Activated CD4-positive, alpha-beta T cell treated with anti-CD3 and anti-CD28 coated beads for 36 hours (primary cell): ENCODE measurements at regions not wholly inside any gene's neighbourhood (a gene's known extent, or its start where the extent isn't known, plus 50 kb on each side); places are given as distances from the start of the nearest gene placed in this dataset.

Experiments used
- ATAC-seq: fragments of 200-7000 bp; cut with Tn5 transposase; one replicate; pipeline ENCODE4 v1.10.0; 2021; ENCODE audit warnings: mild to moderate bottlenecking, moderate library complexity
- CTCF ChIA-PET: fragments of 350-600 bp; sonication (Branson Sonifier 250); formaldehyde crosslinking; loops from one replicate; lab custom pipeline; 2021; ENCODE audit warnings: antibody characterized with exemption; lab: Charles Lee
- POLR2A ChIA-PET: fragments of 350-600 bp; sonication (Branson Sonifier 250); formaldehyde crosslinking; loops from one replicate; lab custom pipeline; 2021; ENCODE audit warnings: antibody characterized with exemption, inconsistent platforms; lab: Charles Lee
- DNase-seq: peaks from one replicate; pipeline ENCODE4 v3.0.0-alpha.2; 2020
- H3K27ac Mint-ChIP-seq: one replicate; pipeline ENCODE4 v1.8.0; 2021; ENCODE audit warnings: mixed read lengths
- H3K27me3 Mint-ChIP-seq: one replicate; pipeline ENCODE4 v1.8.0; 2021; ENCODE audit warnings: mixed read lengths
- H3K36me3 Mint-ChIP-seq: one replicate; pipeline ENCODE4 v1.8.0; 2021; ENCODE audit warnings: low read depth, mixed read lengths
- H3K4me1 Mint-ChIP-seq: one replicate; pipeline ENCODE4 v1.8.0; 2021; ENCODE audit warnings: mixed read lengths
- H3K4me3 Mint-ChIP-seq: one replicate; pipeline ENCODE4 v1.8.0; 2021; ENCODE audit warnings: mild to moderate bottlenecking, moderate library complexity, mixed read lengths
- H3K9me3 Mint-ChIP-seq: one replicate; pipeline ENCODE4 v1.8.0; 2021; ENCODE audit warnings: low read depth, mixed read lengths
- intact Hi-C, 2 experiments: fragments of 100-400 bp; cut with DNase I in 1 of 2; cut with micrococcal nuclease in 1 of 2; formaldehyde crosslinking; loops; one replicate each; pipeline versions ENCODE4 v1.14.2 to v1.15.1; 2022 to 2024; cut with DNase I, micrococcal nuclease

GRCh38 chr2:187716301-187716700 is 162.1 kb upstream of the TFPI start:
- CTCF ChIA-PET = no interaction called here
- intact Hi-C loops = no loop called here
- no peaks in the 10 kb centered on the region for H3K36me3 Mint-ChIP-seq
- no peaks in the 10 kb centered on the region for H3K4me1 Mint-ChIP-seq
- no peak overlapping the region for H3K4me3 Mint-ChIP-seq
- ATAC-seq (no peak), DNase-seq (no peak)
- H3K9me3 Mint-ChIP-seq = peaks cover 4% of the 10 kb centered on the region
- POLR2A ChIA-PET = no interaction called here
- H3K27ac Mint-ChIP-seq = no peak overlapping the region
- no peaks in the 10 kb centered on the region for H3K27me3 Mint-ChIP-seq

DNA sequence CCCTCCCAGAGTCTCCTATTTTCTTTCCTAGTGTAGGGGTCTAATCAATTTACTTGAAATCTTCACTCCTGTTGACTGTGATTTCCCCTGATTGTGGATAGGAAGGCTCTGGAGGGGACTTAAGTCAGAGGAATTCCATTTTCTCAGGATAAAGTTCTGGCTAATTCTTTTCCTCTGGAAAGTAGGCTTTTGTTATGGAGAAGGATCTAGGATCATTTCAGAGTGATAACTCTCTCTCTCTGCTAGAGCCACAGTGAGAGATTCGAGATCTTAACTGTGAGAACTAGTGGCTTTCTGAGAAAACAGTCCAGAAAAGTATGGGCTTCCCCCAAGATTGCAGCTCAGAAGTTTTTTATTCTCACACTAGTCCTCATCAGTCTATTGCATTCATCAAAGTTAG is 163.9 kb upstream of the TFPI start:
- Mint-ChIP-seq H3K4me3 (no peak overlapping the region), H3K4me1 (no peaks in the 10 kb centered on the region), H3K27me3 (no peaks in the 10 kb centered on the region), H3K36me3 (no peaks in the 10 kb centered on the region), H3K9me3 (peaks cover 4% of the 10 kb centered on the region), H3K27ac (no peak overlapping the region)
- ATAC-seq (no peak), DNase-seq (no peak)
- intact Hi-C loops = no loop called here
- CTCF ChIA-PET = no interaction called here
- POLR2A ChIA-PET = interaction anchor here (0.7 kb wide), 1 partner anchor 24 kb away, joined by 3 read pairs; no protein-coding TSS in a partner anchor

DNA sequence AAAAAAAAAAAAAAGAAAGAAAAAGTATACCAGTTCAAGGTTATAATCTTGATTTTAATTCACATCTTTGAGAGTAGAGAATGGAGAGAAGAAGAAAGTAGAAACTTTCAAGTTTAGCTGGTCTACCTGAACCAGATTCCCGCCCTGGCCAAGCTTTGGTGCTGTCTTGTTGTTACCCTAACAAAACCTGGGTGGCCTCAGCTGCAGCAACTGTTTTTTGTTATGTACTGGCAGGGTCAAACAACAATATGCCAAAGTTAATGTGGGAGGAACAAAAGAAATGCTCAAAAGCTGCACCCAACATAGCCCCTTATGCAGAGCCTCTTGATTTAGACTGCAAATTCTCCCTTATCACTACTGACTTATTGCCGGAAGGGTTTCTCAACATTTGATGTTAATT is 165.3 kb upstream of the TFPI start:
- Mint-ChIP-seq H3K27me3 (no peaks in the 10 kb centered on the region), H3K4me1 (no peaks in the 10 kb centered on the region), H3K9me3 (peaks cover 4% of the 10 kb centered on the region), H3K27ac (no peak overlapping the region), H3K4me3 (no peak overlapping the region), H3K36me3 (no peaks in the 10 kb centered on the region)
- intact Hi-C loops = no loop called here
- CTCF ChIA-PET = no interaction called here
- DNase-seq (no peak), ATAC-seq (no peak)
- POLR2A ChIA-PET = no interaction called here

DNA sequence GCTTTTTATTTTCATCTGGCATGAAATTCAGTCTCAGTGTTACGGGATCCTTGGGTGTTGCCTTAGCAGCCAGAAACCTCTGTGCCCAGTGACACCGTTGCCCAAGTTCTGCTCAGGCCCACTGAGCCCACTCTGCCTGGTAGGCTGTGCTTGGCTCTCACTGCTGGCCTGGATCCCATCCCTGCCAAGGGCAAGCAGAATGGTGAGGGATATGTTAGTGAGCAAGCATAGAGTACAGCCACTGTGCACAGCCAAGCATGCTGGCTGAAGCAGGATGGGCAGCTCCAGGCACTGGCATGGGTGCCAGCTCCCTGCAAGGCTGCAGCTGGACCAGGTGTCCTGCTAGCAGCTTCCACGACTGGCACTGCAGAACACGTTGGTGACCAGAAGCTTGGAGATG is 194.7 kb upstream of the TFPI start:
- no peaks in the 10 kb centered on the region for H3K36me3 Mint-ChIP-seq
- POLR2A ChIA-PET = no interaction called here
- H3K27me3 Mint-ChIP-seq = no peaks in the 10 kb centered on the region
- no peaks in the 10 kb centered on the region for H3K9me3 Mint-ChIP-seq
- intact Hi-C loops = no loop called here
- DNase-seq (no peak), ATAC-seq (no peak)
- no peak overlapping the region for H3K4me3 Mint-ChIP-seq
- no peaks in the 10 kb centered on the region for H3K4me1 Mint-ChIP-seq
- CTCF ChIA-PET = interaction anchor here (0.8 to 1.5 kb wide), 3 partner anchors 11 to 243 kb away, joined by 3 to 4 read pairs (median 3); no protein-coding TSS in a partner anchor
- no peak overlapping the region for H3K27ac Mint-ChIP-seq

- Mint-ChIP-seq H3K9me3 (no peaks in the 10 kb centered on the region), H3K36me3 (no peaks in the 10 kb centered on the region), H3K27ac (no peak overlapping the region), H3K4me1 (no peaks in the 10 kb centered on the region), H3K4me3 (no peak overlapping the region), H3K27me3 (no peaks in the 10 kb centered on the region)
- ChIA-PET POLR2A (no interaction called here), CTCF (interaction anchor here (1.5 kb wide), 1 partner anchor 11 kb away, joined by 4 read pairs; no protein-coding TSS in a partner anchor)
- ATAC-seq = no peak
- DNase-seq = no peak
- intact Hi-C loops = no loop called here
These were observed 195.7 kb upstream of the TFPI start for GRCh38 chr2:187749804-187750431.

- Mint-ChIP-seq H3K27ac (no peak overlapping the region), H3K36me3 (no peaks in the 10 kb centered on the region), H3K27me3 (no peaks in the 10 kb centered on the region), H3K4me1 (no peaks in the 10 kb centered on the region), H3K4me3 (no peak overlapping the region), H3K9me3 (no peaks in the 10 kb centered on the region)
- POLR2A ChIA-PET = no interaction called here
- no peak for DNase-seq
- ATAC-seq = no peak
- intact Hi-C loops = no loop called here
- CTCF ChIA-PET = no interaction called here
These were observed 214.8 kb upstream of the TFPI start for GRCh38 chr2:187768995-187769394.

DNA sequence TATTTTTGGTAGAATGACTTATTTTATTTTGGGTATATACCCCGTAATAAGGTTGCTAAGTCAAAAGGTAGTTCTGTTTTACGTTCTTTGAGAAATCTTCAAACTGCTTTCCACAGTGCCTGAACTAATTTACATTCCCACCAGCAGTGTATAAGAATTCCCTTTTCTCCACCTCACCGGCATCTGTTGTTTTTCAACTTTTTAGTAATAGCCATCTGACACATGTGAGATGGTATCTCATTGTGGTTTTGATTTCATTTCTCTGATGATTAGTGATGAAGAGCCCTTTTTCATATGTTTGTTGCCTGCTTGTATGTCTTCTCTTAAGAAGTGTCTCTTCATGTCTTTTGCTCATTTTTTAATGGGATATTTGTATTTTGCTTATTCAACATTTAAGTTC is 215.2 kb upstream of the TFPI start:
- no peak overlapping the region for H3K4me3 Mint-ChIP-seq
- H3K27me3 Mint-ChIP-seq = no peaks in the 10 kb centered on the region
- ATAC-seq (no peak), DNase-seq (no peak)
- ChIA-PET POLR2A (no interaction called here), CTCF (no interaction called here)
- no peaks in the 10 kb centered on the region for H3K36me3 Mint-ChIP-seq
- H3K4me1 Mint-ChIP-seq = no peaks in the 10 kb centered on the region
- H3K27ac Mint-ChIP-seq = no peak overlapping the region
- intact Hi-C loops = no loop called here
- no peaks in the 10 kb centered on the region for H3K9me3 Mint-ChIP-seq

DNA sequence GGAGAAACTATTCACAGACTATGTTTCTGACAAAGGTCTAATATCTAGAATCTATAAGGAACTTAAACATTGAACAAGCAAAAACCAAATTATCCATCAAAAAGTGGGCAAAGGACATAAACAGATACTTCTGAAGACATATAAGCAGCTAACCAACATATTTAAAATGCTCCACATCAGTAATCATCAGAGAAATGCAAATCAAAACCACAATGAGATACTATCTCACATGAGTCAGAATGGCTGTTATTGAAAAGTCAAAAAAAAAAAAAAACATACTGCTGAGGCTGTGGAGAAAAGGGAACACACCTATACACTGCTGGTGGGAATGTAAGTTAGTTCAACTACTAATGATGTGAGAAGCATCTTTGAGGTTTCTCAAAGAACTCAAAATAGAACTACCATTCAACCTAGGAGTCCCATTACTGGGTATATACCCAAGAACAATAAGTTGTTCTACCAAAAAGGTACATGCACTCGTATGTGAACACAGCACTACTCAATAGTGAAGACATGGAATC is 220.4 kb upstream of the TFPI start:
- no peak overlapping the region for H3K27ac Mint-ChIP-seq

GRCh38 chr2:187775196-187775595 is 221.0 kb upstream of the TFPI start:
- no peaks in the 10 kb centered on the region for H3K27me3 Mint-ChIP-seq
- ATAC-seq (no peak), DNase-seq (no peak)
- H3K4me1 Mint-ChIP-seq = no peaks in the 10 kb centered on the region
- H3K9me3 Mint-ChIP-seq = no peaks in the 10 kb centered on the region
- POLR2A ChIA-PET = no interaction called here
- H3K4me3 Mint-ChIP-seq = no peak overlapping the region
- no peak overlapping the region for H3K27ac Mint-ChIP-seq
- CTCF ChIA-PET = no interaction called here
- no peaks in the 10 kb centered on the region for H3K36me3 Mint-ChIP-seq
- intact Hi-C loops = no loop called here

More for the DNA sequence above, 220.4 kb upstream of the TFPI start:
- ChIA-PET CTCF (no interaction called here), POLR2A (no interaction called here)
- no peak for ATAC-seq
- no peaks in the 10 kb centered on the region for H3K27me3 Mint-ChIP-seq
- no peaks in the 10 kb centered on the region for H3K4me1 Mint-ChIP-seq
- no peak for DNase-seq
- no peaks in the 10 kb centered on the region for H3K36me3 Mint-ChIP-seq
- H3K4me3 Mint-ChIP-seq = no peak overlapping the region
- intact Hi-C loops = no loop called here
- H3K9me3 Mint-ChIP-seq = no peaks in the 10 kb centered on the region

DNA sequence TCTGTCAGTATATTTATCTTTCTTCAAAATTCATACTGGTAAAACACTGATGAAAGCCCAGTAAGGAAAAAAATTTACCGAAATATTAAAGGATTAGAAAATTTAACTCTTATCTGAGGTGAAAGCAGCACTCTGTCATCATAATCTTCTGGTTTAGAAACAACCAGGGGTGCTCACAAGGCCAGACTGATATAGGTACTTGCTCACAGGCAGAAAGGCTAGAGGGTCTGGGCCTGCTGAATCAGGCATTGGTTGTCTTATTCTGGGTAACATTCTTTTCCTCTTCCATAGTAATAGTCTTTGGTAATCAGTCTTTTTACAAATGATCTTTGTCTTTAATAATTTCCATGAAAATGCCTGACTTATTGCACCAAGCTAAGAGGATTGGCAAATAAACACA is 221.4 kb upstream of the TFPI start:
- intact Hi-C loops = no loop called here
- no peaks in the 10 kb centered on the region for H3K36me3 Mint-ChIP-seq
- no peak overlapping the region for H3K27ac Mint-ChIP-seq
- no peaks in the 10 kb centered on the region for H3K4me1 Mint-ChIP-seq
- ChIA-PET CTCF (no interaction called here), POLR2A (no interaction called here)
- ATAC-seq (no peak), DNase-seq (no peak)
- no peak overlapping the region for H3K4me3 Mint-ChIP-seq
- no peaks in the 10 kb centered on the region for H3K27me3 Mint-ChIP-seq
- H3K9me3 Mint-ChIP-seq = no peaks in the 10 kb centered on the region

GRCh38 chr2:187782301-187782700 is 228.1 kb upstream of the TFPI start:
- ChIA-PET POLR2A (no interaction called here), CTCF (no interaction called here)
- Mint-ChIP-seq H3K27me3 (no peaks in the 10 kb centered on the region), H3K36me3 (no peaks in the 10 kb centered on the region), H3K9me3 (peaks cover 2% of the 10 kb centered on the region), H3K27ac (no peak overlapping the region), H3K4me1 (no peaks in the 10 kb centered on the region), H3K4me3 (no peak overlapping the region)
- DNase-seq (no peak), ATAC-seq (no peak)
- intact Hi-C loops = no loop called here

DNA sequence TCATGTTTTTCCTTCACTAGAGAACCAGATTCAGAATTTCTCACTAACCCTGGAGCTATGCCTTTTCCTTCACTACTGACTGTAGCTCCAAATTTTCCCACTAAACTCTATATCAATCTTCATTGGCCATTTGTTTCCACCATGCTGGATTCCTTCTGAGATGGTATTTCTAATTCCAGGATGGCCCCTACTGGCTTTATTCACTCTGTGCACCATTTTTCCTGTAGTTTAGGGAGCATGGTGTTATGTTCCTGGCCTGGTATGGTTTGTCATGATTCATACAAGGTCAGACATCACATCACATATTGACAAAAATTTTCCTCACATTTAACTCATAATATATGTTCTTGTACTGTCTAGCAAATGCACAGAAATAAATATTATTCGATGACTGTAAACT is 229.2 kb upstream of the TFPI start:
- intact Hi-C loops = no loop called here
- Mint-ChIP-seq H3K36me3 (no peaks in the 10 kb centered on the region), H3K27ac (no peak overlapping the region), H3K27me3 (no peaks in the 10 kb centered on the region), H3K4me1 (no peaks in the 10 kb centered on the region), H3K9me3 (peaks cover 2% of the 10 kb centered on the region), H3K4me3 (no peak overlapping the region)
- DNase-seq = no peak
- ChIA-PET POLR2A (no interaction called here), CTCF (interaction anchor here (0.7 kb wide), 1 partner anchor 811 kb away, joined by 3 read pairs; no protein-coding TSS in a partner anchor)
- ATAC-seq = no peak
